Motor neuron (in vitro differentiated cells): ENCODE measurements at regions not wholly inside any gene's neighbourhood (a gene's known extent, or its start where the extent isn't known, plus 50 kb on each side); places are given as distances from the start of the nearest gene placed in this dataset.

Experiments
- ATAC-seq, 8 experiments: fragments of 200-7000 bp; cut with Tn5 transposase; replicated peaks in 6 of 8; 2 replicates each; pipeline ENCODE4 v1.8.0; 2021; ENCODE audit warnings: mild to moderate bottlenecking in 8 of 8, moderate library complexity in 8 of 8
- H3K27ac ChIP-seq, 2 donors: fragments of 250-450 bp; sonication (Bioruptor Pico); 2 replicates each; pipeline ENCODE4 v1.9.0; 2021; ENCODE audit warnings: antibody characterized with exemption in 2 of 2, mild to moderate bottlenecking in 2 of 2, moderate library complexity in 1 of 2
- H3K4me1 ChIP-seq, 2 donors: fragments of 250-450 bp; sonication (Bioruptor Pico); replicated peaks in 1 of 2; 2 replicates each; pipeline ENCODE4 v1.6.1; 2021; ENCODE audit warnings: antibody characterized with exemption in 2 of 2, mild to moderate bottlenecking in 2 of 2, moderate library complexity in 1 of 2
- H3K4me3 ChIP-seq, 5 donors: fragments of 250-450 bp; sonication (Bioruptor Pico); 2 replicates each; pipeline ENCODE4 v1.9.0; 2021; ENCODE audit warnings: antibody characterized with exemption in 5 of 5, mild to moderate bottlenecking in 5 of 5, moderate library complexity in 4 of 5
- WGBS, 10 experiments: fragments of 450-650 bp; shearing (Covaris generic); methylation state at CpG; one replicate each; pipeline ENCODE4 v1.0.0; 2022; 5-methylcytosine and 5-hydroxymethylcytosine counted together
- in situ Hi-C, 9 experiments: fragments of 400-800 bp; cut with MboI; loops; one replicate each; pipeline ENCODE4 v1.15.0; 2021; ENCODE audit warnings: low sequenced_read_pairs in 9 of 9, low pct_unique_long_range_greater_than_20kb in 2 of 9; ENCODE audit not compliant: unreplicated experiment in 9 of 9

- ATAC-seq = no peak
- 0 to 60% (median 0%) methylated on average over 1 of the region's 1 CpG; no CpG with 5 or more reads in 3 of the 10 experiments for WGBS, 10 experiments
Observed at GRCh38 chr11:93248602-93249001, 50.8 kb upstream of the SLC36A4 start.

GRCh38 chr11:93249459-93250220 is 51.8 kb upstream of the SLC36A4 start:
- WGBS, 10 experiments = 0 to 50% (median 13%) methylated on average over 1 to 7 of the region's 7 CpGs
- H3K27ac ChIP-seq = no peak overlapping the region
- in situ Hi-C loops = loop anchor here in 4 of 9 experiments (25.0 kb wide), 3 partner anchors 288 to 413 kb away; partner anchors contain the start of genes CEP295 (in 1 of the 4) and SMCO4 (in 1 of the 4)
- H3K4me3 ChIP-seq = no peak overlapping the region
- H3K4me1 ChIP-seq = peaks cover 0 to 6% of the 10 kb centered on the region in 2 donors
- ATAC-seq = peak in 2 of 8 experiments; percentile 13 to 14

More at GRCh38 chr11:93248602-93249001, 50.8 kb upstream of the SLC36A4 start:
- Histone ChIP-seq H3K4me3 (no peak overlapping the region), H3K27ac (no peak overlapping the region), H3K4me1 (peaks cover 0 to 6% of the 10 kb centered on the region in 2 donors)
- in situ Hi-C loops = loop anchor here in 4 of 9 experiments (25.0 kb wide), 3 partner anchors 289 to 414 kb away; partner anchors contain the start of genes CEP295 (in 1 of the 4) and SMCO4 (in 1 of the 4)

GRCh38 chr11:93250326-93250725 is 52.5 kb upstream of the SLC36A4 start:
- in situ Hi-C loops = no loop called here
- no peak for ATAC-seq
- 0 to 83% (median 77%) methylated on average over 1 to 4 of the region's 4 CpGs; no CpG with 5 or more reads in 3 of the 10 experiments for WGBS, 10 experiments
- H3K27ac ChIP-seq = no peak overlapping the region
- peaks cover 0 to 6% of the 10 kb centered on the region in 2 donors for H3K4me1 ChIP-seq
- H3K4me3 ChIP-seq = no peak overlapping the region

GRCh38 chr11:93251922-93252321 is 54.1 kb upstream of the SLC36A4 start:
- WGBS, 10 experiments = 0 to 100% (median 55%) methylated on average over 1 of the region's 1 CpG; no CpG with 5 or more reads in 6 of the 10 experiments

GRCh38 chr11:93253111-93253510 is 55.3 kb upstream of the SLC36A4 start:
- in situ Hi-C loops = no loop called here
- H3K4me3 ChIP-seq = no peak overlapping the region
- WGBS, 10 experiments = 63 to 100% (median 88%) methylated on average over 1 of the region's 1 CpG; no CpG with 5 or more reads in 4 of the 10 experiments
- no peak for ATAC-seq
- H3K4me1 ChIP-seq = peaks cover 0 to 6% of the 10 kb centered on the region in 2 donors
- no peak overlapping the region for H3K27ac ChIP-seq

More at GRCh38 chr11:93251922-93252321, 54.1 kb upstream of the SLC36A4 start:
- no peak overlapping the region for H3K4me3 ChIP-seq
- no peak overlapping the region for H3K27ac ChIP-seq
- peaks cover 0 to 6% of the 10 kb centered on the region in 2 donors for H3K4me1 ChIP-seq
- in situ Hi-C loops = no loop called here
- ATAC-seq = no peak

GRCh38 chr11:93256623-93257022 is 58.8 kb upstream of the SLC36A4 start:
- Histone ChIP-seq H3K27ac (no peak overlapping the region), H3K4me3 (no peak overlapping the region), H3K4me1 (no peaks in the 10 kb centered on the region)
- peak in 2 of 8 experiments; percentile 42 to 49 for ATAC-seq
- in situ Hi-C loops = no loop called here

GRCh38 chr11:93267383-93267782 is 63.2 kb upstream of the DEUP1 start:
- WGBS, 10 experiments = 61 to 95% (median 82%) methylated on average over 1 to 5 of the region's 5 CpGs; no CpG with 5 or more reads in 3 of the 10 experiments
- no peaks in the 10 kb centered on the region for H3K4me1 ChIP-seq
- in situ Hi-C loops = no loop called here
- no peak overlapping the region for H3K4me3 ChIP-seq
- no peak for ATAC-seq
- H3K27ac ChIP-seq = no peak overlapping the region

- no peak overlapping the region for H3K4me3 ChIP-seq
- 18 to 88% (median 64%) methylated on average over 1 to 6 of the region's 6 CpGs for WGBS, 10 experiments
- no peak overlapping the region for H3K27ac ChIP-seq
- no peaks in the 10 kb centered on the region for H3K4me1 ChIP-seq
- no peak for ATAC-seq
- in situ Hi-C loops = no loop called here
Observed at GRCh38 chr11:93268287-93269040, 62.1 kb upstream of the DEUP1 start.

- 0 to 89% (median 50%) methylated on average over 1 to 5 of the region's 5 CpGs for WGBS, 10 experiments
- ATAC-seq = no peak
- in situ Hi-C loops = no loop called here
- Histone ChIP-seq H3K4me1 (peaks cover 0 to 3% of the 10 kb centered on the region in 2 donors), H3K4me3 (no peak overlapping the region), H3K27ac (no peak overlapping the region)
Observed at GRCh38 chr11:93271596-93271995, 58.9 kb upstream of the DEUP1 start.

GRCh38 chr11:93274851-93275250 is 55.7 kb upstream of the DEUP1 start:
- H3K27ac ChIP-seq = no peak overlapping the region
- ATAC-seq = no peak
- H3K4me1 ChIP-seq = peaks cover 9 to 13% of the 10 kb centered on the region in 2 donors
- no peak overlapping the region for H3K4me3 ChIP-seq
- in situ Hi-C loops = no loop called here

- in situ Hi-C loops = no loop called here
- Histone ChIP-seq H3K27ac (no peak overlapping the region), H3K4me1 (peaks cover 9 to 13% of the 10 kb centered on the region in 2 donors), H3K4me3 (no peak overlapping the region)
- WGBS, 10 experiments = 8 to 100% (median 55%) methylated on average over 1 to 2 of the region's 2 CpGs; no CpG with 5 or more reads in 2 of the 10 experiments
- no peak for ATAC-seq
Observed at GRCh38 chr11:93278976-93279375, 51.6 kb upstream of the DEUP1 start.

- no peak overlapping the region for H3K4me3 ChIP-seq
- peak in 5 of 8 experiments; percentile 94 to 96 (median 96) for ATAC-seq
- WGBS, 10 experiments = 0 to 30% (median 20%) methylated on average over 1 of the region's 1 CpG; no CpG with 5 or more reads in 5 of the 10 experiments
- in situ Hi-C loops = no loop called here
- no peak overlapping the region for H3K27ac ChIP-seq
- H3K4me1 ChIP-seq = peaks cover 9 to 13% of the 10 kb centered on the region in 2 donors
Observed at GRCh38 chr11:93279851-93280347, 50.6 kb upstream of the DEUP1 start.
